AG10803 (cell line): ENCODE measurements at regions not wholly inside any gene's neighbourhood (a gene's known extent, or its start where the extent isn't known, plus 50 kb on each side); places are given as distances from the start of the nearest gene placed in this dataset.
"Not testable (repeated sequence)": the region's sequence is repeated elsewhere in the genome, so short reads cannot be mapped to it uniquely, and the experiment has no call there.

ENCODE experiments used
- DNase-seq: peaks from one replicate; pipeline ENCODE4 v3.0.0; 2010; ENCODE audit warnings: low read depth
- H3K4me3 ChIP-seq: 2 replicates; pipeline ENCODE4 v1.5.1; 2011; ENCODE audit warnings: mild to moderate bottlenecking, low read length, control low read depth
- CTCF ChIP-seq: conservative IDR thresholded peaks from 2 replicates; pipeline ENCODE4 v1.5.1; 2011; ENCODE audit warnings: mild to moderate bottlenecking, low read length, control low read depth, inconsistent platforms

DNA sequence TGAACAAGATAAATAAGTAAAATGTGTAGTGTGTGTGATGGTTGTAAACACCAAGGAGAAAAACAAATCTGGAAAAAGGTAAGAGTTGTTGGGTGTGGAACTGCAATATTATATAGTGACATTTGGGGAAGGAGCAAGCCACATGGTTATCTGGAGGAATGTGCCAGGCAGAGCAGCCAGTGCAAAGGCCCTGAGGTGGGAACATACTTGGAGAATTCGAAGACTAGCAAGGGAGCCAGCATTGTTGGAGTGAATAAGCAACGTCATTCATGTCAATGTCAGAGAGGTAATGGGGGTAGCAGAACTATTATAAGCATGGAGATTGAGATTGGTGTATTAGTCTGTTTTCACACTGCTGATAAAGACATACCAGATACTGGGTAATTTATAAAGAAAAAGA is 241.5 kb upstream of the LHX5 start:
- no peak for DNase-seq
- TF ChIP-seq CTCF = no peak
- no peak overlapping the region for H3K4me3 ChIP-seq

DNA sequence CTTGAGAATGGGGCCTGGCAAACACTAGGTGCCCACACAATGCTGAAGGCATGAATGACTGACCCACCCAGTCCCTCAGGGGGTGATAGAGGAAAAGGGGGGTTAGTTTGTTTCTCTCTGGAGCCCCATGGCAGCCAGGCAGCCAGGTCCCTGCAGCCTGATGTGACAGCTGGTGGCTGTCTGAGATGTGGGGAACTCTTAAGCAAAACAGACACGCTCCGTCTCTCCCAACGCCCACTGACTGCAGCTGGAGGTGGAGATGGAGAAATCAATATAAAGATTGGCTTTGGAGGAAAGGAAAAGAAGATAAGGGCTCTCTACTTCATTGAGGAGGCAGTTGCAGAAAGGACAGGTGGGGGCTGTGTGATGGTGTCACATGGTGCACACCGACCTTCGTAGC is 240.8 kb upstream of the LHX5 start:
- no peak for DNase-seq
- TF ChIP-seq CTCF = no peak
- H3K4me3 ChIP-seq = no peak overlapping the region

DNA sequence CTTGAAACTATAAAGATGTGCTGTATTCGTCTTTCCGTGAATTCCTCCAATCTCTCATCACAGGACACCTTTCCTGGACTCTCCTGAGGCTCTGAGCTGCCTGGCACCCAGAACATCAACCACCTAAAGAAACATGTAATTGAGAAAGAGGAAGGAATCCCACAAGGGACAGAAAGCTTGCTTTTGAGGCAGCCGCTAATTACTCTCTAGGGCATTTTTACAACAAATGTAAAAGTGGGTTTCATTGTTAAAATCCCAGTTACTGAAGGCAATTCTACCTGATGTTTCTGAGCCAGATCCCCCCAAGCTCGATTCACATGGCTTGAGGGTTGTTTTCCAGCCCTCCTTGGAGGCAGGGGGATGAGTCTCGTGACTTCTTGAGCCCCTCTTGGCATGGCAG is 238.5 kb upstream of the LHX5 start:
- DNase-seq = no peak
- no peak for TF ChIP-seq CTCF

GRCh38 chr12:113709456-113709855 is 237.8 kb upstream of the LHX5 start:
- TF ChIP-seq CTCF = no peak
- H3K4me3 ChIP-seq = no peak overlapping the region
- no peak for DNase-seq

More for the DNA sequence above, 238.5 kb upstream of the LHX5 start:
- H3K4me3 ChIP-seq = no peak overlapping the region

- no peak for TF ChIP-seq CTCF
- no peak overlapping the region for H3K4me3 ChIP-seq
- no peak for DNase-seq
Measured at GRCh38 chr12:113702836-113703235, 231.2 kb upstream of the LHX5 start.

DNA sequence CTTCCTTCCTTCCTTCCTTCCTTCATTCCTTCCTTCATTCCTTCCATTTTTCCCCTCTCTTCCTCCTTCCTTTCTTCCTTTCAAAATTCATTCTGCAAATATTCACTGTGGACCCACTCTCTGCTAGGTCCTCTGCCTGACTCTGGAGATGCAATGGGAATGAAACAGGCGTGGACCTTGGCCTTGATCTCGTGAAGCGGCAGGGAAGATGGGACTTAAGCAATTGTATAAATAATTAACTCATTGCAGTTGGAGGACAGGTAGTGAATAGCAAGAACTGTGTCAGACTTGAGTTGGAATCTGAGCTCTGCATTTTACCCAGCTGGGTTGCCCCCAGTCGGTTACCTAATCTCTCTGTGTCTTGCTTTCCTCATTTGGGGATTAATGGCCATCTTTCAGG is 230.6 kb upstream of the LHX5 start:
- no peak for DNase-seq

DNA sequence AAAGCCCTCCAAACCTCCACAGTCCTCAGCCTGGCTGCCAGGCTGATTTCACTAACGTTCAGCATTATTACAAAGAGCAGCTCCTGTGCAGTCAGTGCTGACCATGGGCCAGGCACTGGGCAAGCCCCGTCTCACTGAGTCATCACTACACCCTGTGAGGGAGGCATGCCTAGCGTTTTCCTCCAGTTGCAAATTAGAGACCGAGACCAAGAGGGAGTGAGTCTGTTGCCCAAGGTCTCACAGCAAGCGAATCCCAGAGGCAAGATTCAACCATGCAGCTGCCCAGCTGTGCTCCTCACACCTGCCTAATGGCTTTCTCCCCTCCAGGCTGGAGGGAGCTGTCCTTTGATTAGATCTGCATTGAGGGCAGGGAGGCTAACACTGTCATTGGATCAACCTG is 229.3 kb upstream of the LHX5 start:
- no peak for TF ChIP-seq CTCF
- no peak overlapping the region for H3K4me3 ChIP-seq
- peak; percentile 53 for DNase-seq

More for the DNA sequence above, 230.6 kb upstream of the LHX5 start:
- H3K4me3 ChIP-seq = no peak overlapping the region
- TF ChIP-seq CTCF = no peak

DNA sequence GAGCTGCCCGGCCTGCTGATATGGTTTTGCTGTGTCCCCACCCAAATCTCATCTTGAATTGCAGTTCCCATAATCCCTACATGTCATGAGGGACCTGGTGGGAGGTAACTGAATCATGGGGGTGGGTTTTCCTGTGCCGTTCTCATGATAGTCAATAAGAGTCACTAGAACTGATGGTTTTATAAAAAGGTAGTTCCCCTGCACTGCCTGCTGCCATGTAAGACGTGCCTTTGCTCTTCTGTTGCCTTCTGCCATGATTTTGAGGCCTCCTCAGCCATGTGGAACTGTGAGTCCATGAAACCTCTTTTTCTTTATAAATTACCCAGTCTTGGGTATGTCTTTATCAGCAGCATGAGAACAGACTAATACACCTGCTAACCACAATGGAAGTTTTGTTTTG is 228.3 kb upstream of the LHX5 start:
- DNase-seq, H3K4me3 ChIP-seq: not testable (repeated sequence)
